Common myeloid progenitor, CD34-positive (primary cell): ENCODE measurements at regions not wholly inside any gene's neighbourhood (a gene's known extent, or its start where the extent isn't known, plus 50 kb on each side); places are given as distances from the start of the nearest gene placed in this dataset.

ENCODE experiments used
- CTCF ChIA-PET: fragments of 350-600 bp; sonication (Branson Sonifier 250); formaldehyde crosslinking; loops from one replicate; lab custom pipeline; 2021; ENCODE audit warnings: antibody characterized with exemption; lab: Charles Lee
- POLR2A ChIA-PET: fragments of 350-600 bp; sonication (Branson Sonifier 250); formaldehyde crosslinking; loops from one replicate; lab custom pipeline; 2021; ENCODE audit warnings: antibody characterized with exemption; lab: Charles Lee
- DNase-seq, 3 donors: peaks; one replicate each; pipeline versions ENCODE4 v3.0.0 to v3.0.0-alpha.2; 2013
- H3K27ac ChIP-seq, 2 experiments: 1 replicate in 1 of 2; 2 replicates in 1 of 2; pipeline ENCODE4 v1.7.0; 2013; ENCODE audit warnings: inconsistent platforms in 2 of 2, low read length in 2 of 2, mild to moderate bottlenecking in 2 of 2, low read depth in 1 of 2, moderate library complexity in 1 of 2; ENCODE audit not compliant: severe bottlenecking in 2 of 2, insufficient read depth in 1 of 2, poor library complexity in 1 of 2
- H3K27me3 ChIP-seq, 5 experiments: replicated peaks in 2 of 5; 1 replicate in 3 of 5; 2 replicates in 2 of 5; pipeline versions ENCODE4 v1.6.1 to v1.7.0; 2013; ENCODE audit warnings: low read length in 4 of 5, mild to moderate bottlenecking in 2 of 5, moderate library complexity in 2 of 5, inconsistent platforms in 1 of 5; ENCODE audit not compliant: insufficient read depth in 5 of 5, control insufficient read depth in 4 of 5
- H3K36me3 ChIP-seq, 4 experiments: 1 replicate in 2 of 4; 2 replicates in 2 of 4; pipeline versions ENCODE4 v1.6.1 to v1.7.0; 2013; ENCODE audit warnings: low read length in 3 of 4, control low read depth in 1 of 4, mild to moderate bottlenecking in 1 of 4; ENCODE audit not compliant: control insufficient read depth in 4 of 4, insufficient read depth in 4 of 4
- H3K4me1 ChIP-seq, 4 experiments: 1 replicate in 3 of 4; 2 replicates in 1 of 4; pipeline versions ENCODE4 v1.6.1 to v1.7.1; 2013; ENCODE audit warnings: low read length in 3 of 4, mild to moderate bottlenecking in 3 of 4, control low read depth in 1 of 4, inconsistent platforms in 1 of 4, moderate library complexity in 1 of 4; ENCODE audit not compliant: control insufficient read depth in 4 of 4, insufficient read depth in 4 of 4; ENCODE audit errors: control extremely low read depth in 1 of 4
- H3K4me3 ChIP-seq, 7 experiments: 1 replicate in 4 of 7; 2 replicates in 3 of 7; pipeline versions ENCODE4 v1.5.1 to v1.7.0; 2013; ENCODE audit warnings: mild to moderate bottlenecking in 7 of 7, low read length in 6 of 7, moderate library complexity in 6 of 7, inconsistent platforms in 2 of 7, low read depth in 2 of 7, control low read depth in 1 of 7; ENCODE audit not compliant: insufficient read depth in 4 of 7, control insufficient read depth in 1 of 7; ENCODE audit errors: extremely low read depth in 1 of 7
- H3K9me3 ChIP-seq, 5 experiments: 1 replicate in 4 of 5; 2 replicates in 1 of 5; pipeline versions ENCODE4 v1.6.1 to v1.7.1; 2013; ENCODE audit warnings: low read length in 4 of 5, mild to moderate bottlenecking in 2 of 5, inconsistent platforms in 1 of 5, low read depth in 1 of 5, moderate library complexity in 1 of 5; ENCODE audit not compliant: control insufficient read depth in 4 of 5, insufficient read depth in 2 of 5; ENCODE audit errors: control extremely low read depth in 1 of 5
- WGBS: methylation state at CpG from one replicate; pipeline ENCODE4 v1.1.5; 2013; ENCODE audit not compliant: insufficient coverage; 5-methylcytosine and 5-hydroxymethylcytosine counted together

GRCh38 chr1:34412598-34413370, 236.1 kb downstream of the C1orf94 start:
- no peak overlapping the region for H3K27ac ChIP-seq
- no peaks in the 10 kb centered on the region for H3K36me3 ChIP-seq
- ChIA-PET POLR2A (no interaction called here), CTCF (no interaction called here)
- no peak overlapping the region for H3K4me3 ChIP-seq
- DNase-seq = no peak
- whole genome bisulfite sequencing = 67% methylated on average over 11 of the region's 12 CpGs
- no peaks in the 10 kb centered on the region for H3K4me1 ChIP-seq
- no peaks in the 10 kb centered on the region for H3K9me3 ChIP-seq
- H3K27me3 ChIP-seq = peaks cover 0 to 15% (median 0%) of the 10 kb centered on the region in 5 experiments

GRCh38 chr1:34415140-34415539, 238.4 kb downstream of the C1orf94 start:
- Histone ChIP-seq H3K4me3 (no peak overlapping the region), H3K27ac (no peak overlapping the region), H3K9me3 (no peaks in the 10 kb centered on the region), H3K36me3 (no peaks in the 10 kb centered on the region), H3K27me3 (peaks cover 0 to 15% (median 0%) of the 10 kb centered on the region in 5 experiments), H3K4me1 (no peaks in the 10 kb centered on the region)
- ChIA-PET POLR2A (no interaction called here), CTCF (no interaction called here)
- no peak for DNase-seq
- 98% methylated on average over 6 of the region's 6 CpGs for WGBS

- WGBS = 100% methylated on average over 1 of the region's 3 CpGs
- H3K4me3 ChIP-seq = no peak overlapping the region
- H3K36me3 ChIP-seq = no peaks in the 10 kb centered on the region
- no peak overlapping the region for H3K27ac ChIP-seq
- H3K4me1 ChIP-seq = no peaks in the 10 kb centered on the region
- ChIA-PET CTCF (interaction anchor here (1.4 kb wide), 1 partner anchor 9 kb away, joined by 3 read pairs; no protein-coding TSS in a partner anchor), POLR2A (no interaction called here)
- peaks cover 0 to 15% (median 0%) of the 10 kb centered on the region in 5 experiments for H3K27me3 ChIP-seq
- no peaks in the 10 kb centered on the region for H3K9me3 ChIP-seq
- DNase-seq = no peak
These were observed 241.5 kb downstream of the C1orf94 start for GRCh38 chr1:34418166-34418565.

GRCh38 chr1:34419663-34420136, 243.0 kb downstream of the C1orf94 start:
- CTCF ChIA-PET = no interaction called here
- 90% methylated on average over 4 of the region's 5 CpGs for WGBS

GRCh38 chr1:34425046-34425445, 248.3 kb downstream of the C1orf94 start:
- no peak for DNase-seq
- POLR2A ChIA-PET = no interaction called here

More at GRCh38 chr1:34419663-34420136, 243.0 kb downstream of the C1orf94 start:
- Histone ChIP-seq H3K4me3 (no peak overlapping the region), H3K36me3 (no peaks in the 10 kb centered on the region), H3K27me3 (peaks cover 0 to 13% (median 0%) of the 10 kb centered on the region in 5 experiments), H3K9me3 (no peaks in the 10 kb centered on the region), H3K27ac (no peak overlapping the region), H3K4me1 (no peaks in the 10 kb centered on the region)
- no peak for DNase-seq
- POLR2A ChIA-PET = no interaction called here

GRCh38 chr1:34425785-34426184, 249.1 kb downstream of the C1orf94 start:
- Histone ChIP-seq H3K27me3 (no peaks in the 10 kb centered on the region), H3K4me1 (no peaks in the 10 kb centered on the region), H3K4me3 (no peak overlapping the region), H3K27ac (no peak overlapping the region), H3K9me3 (no peaks in the 10 kb centered on the region), H3K36me3 (no peaks in the 10 kb centered on the region)
- DNase-seq = no peak
- ChIA-PET CTCF (no interaction called here), POLR2A (no interaction called here)
- WGBS = 96% methylated on average over 2 of the region's 2 CpGs

More at GRCh38 chr1:34425046-34425445, 248.3 kb downstream of the C1orf94 start:
- Histone ChIP-seq H3K9me3 (no peaks in the 10 kb centered on the region), H3K27ac (no peak overlapping the region), H3K27me3 (no peaks in the 10 kb centered on the region), H3K36me3 (no peaks in the 10 kb centered on the region), H3K4me3 (no peak overlapping the region), H3K4me1 (no peaks in the 10 kb centered on the region)
- 84% methylated on average over 3 of the region's 5 CpGs for WGBS
- CTCF ChIA-PET = no interaction called here

- Histone ChIP-seq H3K36me3 (no peaks in the 10 kb centered on the region), H3K4me3 (no peak overlapping the region), H3K27ac (no peak overlapping the region), H3K9me3 (no peaks in the 10 kb centered on the region), H3K27me3 (no peaks in the 10 kb centered on the region), H3K4me1 (no peaks in the 10 kb centered on the region)
- no peak for DNase-seq
- ChIA-PET POLR2A (no interaction called here), CTCF (no interaction called here)
These were observed 249.7 kb downstream of the C1orf94 start for GRCh38 chr1:34426325-34426896.
